HEK293 (cell line): ENCODE measurements at regions not wholly inside any gene's neighbourhood (a gene's known extent, or its start where the extent isn't known, plus 50 kb on each side); places are given as distances from the start of the nearest gene placed in this dataset.

Source experiments
- CTCF ChIA-PET: fragments of 350-600 bp; formaldehyde crosslinking; extraction: SDS; loops from one replicate; lab custom pipeline; 2021; ENCODE audit warnings: antibody characterized with exemption; lab: Yijun Ruan, JAX
- POLR2A ChIA-PET: fragments of 300-600 bp; formaldehyde crosslinking; extraction: SDS; loops from one replicate; lab custom pipeline; 2020; ENCODE audit warnings: antibody characterized with exemption, inconsistent platforms; lab: Yijun Ruan, JAX
- H3K27ac ChIP-seq: fragments of 200-500 bp; sonication (Bioruptor generic); 2 replicates; pipeline ENCODE4 v1.5.1; 2014; ENCODE audit warnings: low read depth, low read length, control low read depth, inconsistent platforms; ENCODE audit errors: extremely low read depth
- H3K36me3 ChIP-seq, 2 experiments: fragments of 200-500 bp in 1 of 2; sonication (Bioruptor generic) in 1 of 2; 1 replicate in 1 of 2; 2 replicates in 1 of 2; pipeline ENCODE4 v1.5.1; 2014 to 2017; ENCODE audit warnings: inconsistent platforms in 2 of 2, low read length in 2 of 2; ENCODE audit not compliant: control insufficient read depth in 2 of 2, insufficient read depth in 1 of 2
- H3K4me1 ChIP-seq: fragments of 200-500 bp; sonication (Bioruptor generic); 2 replicates; pipeline ENCODE4 v1.5.1; 2014; ENCODE audit warnings: mild to moderate bottlenecking, low read length, inconsistent platforms; ENCODE audit not compliant: control insufficient read depth, insufficient read depth
- H3K4me3 ChIP-seq: 2 replicates; pipeline ENCODE4 v1.5.1; 2011; ENCODE audit warnings: low read depth, mild to moderate bottlenecking, control low read depth, low read length, moderate library complexity
- H3K9me3 ChIP-seq: fragments of 200-500 bp; sonication (Bioruptor generic); 2 replicates; pipeline ENCODE4 v1.5.1; 2014; ENCODE audit warnings: low read depth, low read length, inconsistent platforms; ENCODE audit not compliant: control insufficient read depth, insufficient read depth
- ELK4 ChIP-seq: IDR thresholded peaks from 2 replicates; pipeline ENCODE4 v1.6.1; 2011; ENCODE audit warnings: mild to moderate bottlenecking, low read depth, low read length, borderline replicate concordance
- HIC1 ChIP-seq: fragments of 450-650 bp; formaldehyde crosslinking; IDR thresholded peaks from 2 replicates; pipeline ENCODE4 v1.5.1; 2016; ENCODE audit warnings: missing biosample characterization, missing genetic modification characterization
- KLF7 ChIP-seq: fragments of 450-650 bp; formaldehyde crosslinking; IDR thresholded peaks from 2 replicates; pipeline ENCODE4 v1.5.1; 2016; ENCODE audit warnings: missing biosample characterization, missing genetic modification characterization, borderline replicate concordance
- TRIM28 ChIP-seq: IDR thresholded peaks from 2 replicates; pipeline ENCODE4 v1.6.1; 2011; ENCODE audit warnings: low read length, control low read depth, borderline replicate concordance
- ZBTB7A ChIP-seq: fragments of 450-650 bp; formaldehyde crosslinking; IDR thresholded peaks from 2 replicates; pipeline ENCODE4 v1.5.1; 2016; ENCODE audit warnings: low read depth, missing biosample characterization, missing genetic modification characterization
- ZNF132 ChIP-seq: fragments of 450-650 bp; formaldehyde crosslinking; IDR thresholded peaks from 2 replicates; pipeline ENCODE4 v1.5.1; 2017; ENCODE audit warnings: missing biosample characterization, missing genetic modification characterization, borderline replicate concordance
- ZNF16 ChIP-seq: fragments of 450-650 bp; formaldehyde crosslinking; IDR thresholded peaks from 2 replicates; pipeline ENCODE4 v1.5.1; 2016; ENCODE audit warnings: low read depth, missing biosample characterization, missing genetic modification characterization
- ZNF214 ChIP-seq: fragments of 450-650 bp; formaldehyde crosslinking; IDR thresholded peaks from 2 replicates; pipeline ENCODE4 v1.5.1; 2017; ENCODE audit warnings: missing biosample characterization, mild to moderate bottlenecking, missing genetic modification characterization, borderline replicate concordance
- ZNF223 ChIP-seq: fragments of 450-650 bp; formaldehyde crosslinking; IDR thresholded peaks from 2 replicates; pipeline ENCODE4 v1.5.1; 2016; ENCODE audit warnings: missing biosample characterization, missing genetic modification characterization
- ZNF548 ChIP-seq: fragments of 450-650 bp; formaldehyde crosslinking; IDR thresholded peaks from 2 replicates; pipeline ENCODE4 v1.5.1; 2016; ENCODE audit warnings: missing biosample characterization, missing genetic modification characterization
- ZNF571 ChIP-seq: fragments of 450-650 bp; formaldehyde crosslinking; IDR thresholded peaks from 2 replicates; pipeline ENCODE4 v1.5.0; 2017; ENCODE audit warnings: missing biosample characterization, missing genetic modification characterization
- ZNF596 ChIP-seq: fragments of 450-650 bp; IDR thresholded peaks from 2 replicates; pipeline ENCODE4 v1.5.0; 2018; ENCODE audit warnings: missing biosample characterization, mild to moderate bottlenecking, missing genetic modification characterization, moderate library complexity
- ZNF660 ChIP-seq: fragments of 450-650 bp; IDR thresholded peaks from 2 replicates; pipeline ENCODE4 v1.5.1; 2018; ENCODE audit warnings: missing biosample characterization, mild to moderate bottlenecking, missing genetic modification characterization
- ZNF664 ChIP-seq: fragments of 450-650 bp; formaldehyde crosslinking; IDR thresholded peaks from 2 replicates; pipeline ENCODE4 v1.5.1; 2016; ENCODE audit warnings: missing biosample characterization, missing genetic modification characterization
- ZNF76 ChIP-seq: fragments of 450-650 bp; formaldehyde crosslinking; IDR thresholded peaks from 2 replicates; pipeline ENCODE4; 2016; ENCODE audit warnings: low read depth, missing biosample characterization, missing genetic modification characterization, borderline replicate concordance
- ZNF785 ChIP-seq: fragments of 450-650 bp; formaldehyde crosslinking; IDR thresholded peaks from 2 replicates; pipeline ENCODE4 v1.5.1; 2016; ENCODE audit warnings: missing biosample characterization, missing genetic modification characterization
- ZNF843 ChIP-seq: fragments of 450-650 bp; formaldehyde crosslinking; IDR thresholded peaks from 2 replicates; pipeline ENCODE4 v1.5.1; 2016; ENCODE audit warnings: missing biosample characterization, missing genetic modification characterization

- Histone ChIP-seq H3K27ac (no peak overlapping the region), H3K4me3 (no peak overlapping the region), H3K9me3 (no peaks in the 10 kb centered on the region), H3K36me3 (no peaks in the 10 kb centered on the region), H3K4me1 (no peaks in the 10 kb centered on the region)
- ChIA-PET POLR2A (no interaction called here), CTCF (interaction anchor here (1.1 kb wide), 1 partner anchor 45 kb away, joined by 3 read pairs; no protein-coding TSS in a partner anchor)
- no peak for TF ChIP-seq ZNF664 (tag by site-specific recombination)
- TF ChIP-seq ZBTB7A (tag by site-specific recombination) = no peak
- TF ChIP-seq ELK4 = no peak
- no peak for TF ChIP-seq KLF7 (tag by site-specific recombination)
- TF ChIP-seq ZNF132 = no peak
- TF ChIP-seq, all 188 proteins: peak for 0
These were observed 1600.6 kb downstream of the PLA2G4A start for GRCh38 chr1:188429386-188429785.

- TF ChIP-seq ZNF548 (tag by site-specific recombination) (no peak), ZNF76 (tag by site-specific recombination) (no peak)
- ChIA-PET CTCF (no interaction called here), POLR2A (no interaction called here)
- no peak overlapping the region for H3K27ac ChIP-seq
- H3K9me3 ChIP-seq = no peaks in the 10 kb centered on the region
- no peak overlapping the region for H3K4me3 ChIP-seq
- H3K4me1 ChIP-seq = no peaks in the 10 kb centered on the region
- no peaks in the 10 kb centered on the region for H3K36me3 ChIP-seq
These were observed 1603.7 kb downstream of the PLA2G4A start for GRCh38 chr1:188432427-188432826.

- no peaks in the 10 kb centered on the region for H3K36me3 ChIP-seq
- no peaks in the 10 kb centered on the region for H3K4me1 ChIP-seq
- no peaks in the 10 kb centered on the region for H3K9me3 ChIP-seq
- no peak overlapping the region for H3K27ac ChIP-seq
- H3K4me3 ChIP-seq = no peak overlapping the region
- POLR2A ChIA-PET = no interaction called here
- TF ChIP-seq ZNF571 (no peak), ZNF843 (tag by site-specific recombination) (no peak), ZNF785 (no peak), ZNF596 (no peak), ZNF660 (tag by site-specific recombination) (no peak), ZNF223 (tag by site-specific recombination) (no peak), ZNF16 (no peak), TRIM28 (no peak)
- CTCF ChIA-PET = no interaction called here
These were observed 1604.7 kb downstream of the PLA2G4A start for GRCh38 chr1:188433425-188433824.

GRCh38 chr1:188444526-188444925 lies 1615.8 kb downstream of the PLA2G4A start:
- H3K4me1 ChIP-seq = no peaks in the 10 kb centered on the region
- POLR2A ChIA-PET = no interaction called here
- H3K27ac ChIP-seq = no peak overlapping the region
- H3K36me3 ChIP-seq = no peaks in the 10 kb centered on the region
- H3K9me3 ChIP-seq = no peaks in the 10 kb centered on the region
- TF ChIP-seq ZNF214 (no peak), HIC1 (no peak)
- no peak overlapping the region for H3K4me3 ChIP-seq
- CTCF ChIA-PET = no interaction called here
